ENCODE measurements at regions not wholly inside any gene's neighbourhood (a gene's known extent, or its start where the extent isn't known, plus 50 kb on each side); places are given as distances from the start of the nearest gene placed in this dataset.
"Not testable (repeated sequence)": the region's sequence is repeated elsewhere in the genome, so short reads cannot be mapped to it uniquely, and the experiment has no call there.

DNA sequence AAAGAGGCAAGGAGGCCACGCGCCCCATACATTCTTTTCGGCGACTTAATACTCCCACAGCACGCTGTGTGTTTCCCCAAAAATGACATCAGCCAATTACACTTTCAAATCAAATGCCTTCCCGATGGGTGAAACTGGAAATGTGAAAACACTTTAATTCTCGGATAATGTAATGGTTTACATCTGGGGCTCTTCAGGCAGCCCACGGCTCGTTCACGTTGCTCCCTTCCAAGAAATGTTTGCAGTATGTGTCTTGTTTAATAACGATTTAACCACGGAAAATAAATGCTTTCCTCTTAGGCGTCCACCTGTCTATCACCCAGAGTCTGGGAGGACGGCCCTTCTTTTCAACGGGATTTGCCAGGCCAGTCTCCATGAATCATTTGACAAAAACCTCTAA, 272.5 kb downstream of the SHOX start:
- H3K4me1 ChIP-seq: no peaks in the 10 kb centered on the region
- H3K27me3 ChIP-seq (ENCODE audit: low read depth): no peaks in the 10 kb centered on the region
- DNase-seq (no peak), ATAC-seq (no peak)
- H3K9me3 ChIP-seq: no peaks in the 10 kb centered on the region
- H3K4me3 ChIP-seq: no peak overlapping the region
- intact Hi-C loops (cut with DNase I): no loop called here
- H3K27ac ChIP-seq: no peak overlapping the region
- TF ChIP-seq, protein P1, sequence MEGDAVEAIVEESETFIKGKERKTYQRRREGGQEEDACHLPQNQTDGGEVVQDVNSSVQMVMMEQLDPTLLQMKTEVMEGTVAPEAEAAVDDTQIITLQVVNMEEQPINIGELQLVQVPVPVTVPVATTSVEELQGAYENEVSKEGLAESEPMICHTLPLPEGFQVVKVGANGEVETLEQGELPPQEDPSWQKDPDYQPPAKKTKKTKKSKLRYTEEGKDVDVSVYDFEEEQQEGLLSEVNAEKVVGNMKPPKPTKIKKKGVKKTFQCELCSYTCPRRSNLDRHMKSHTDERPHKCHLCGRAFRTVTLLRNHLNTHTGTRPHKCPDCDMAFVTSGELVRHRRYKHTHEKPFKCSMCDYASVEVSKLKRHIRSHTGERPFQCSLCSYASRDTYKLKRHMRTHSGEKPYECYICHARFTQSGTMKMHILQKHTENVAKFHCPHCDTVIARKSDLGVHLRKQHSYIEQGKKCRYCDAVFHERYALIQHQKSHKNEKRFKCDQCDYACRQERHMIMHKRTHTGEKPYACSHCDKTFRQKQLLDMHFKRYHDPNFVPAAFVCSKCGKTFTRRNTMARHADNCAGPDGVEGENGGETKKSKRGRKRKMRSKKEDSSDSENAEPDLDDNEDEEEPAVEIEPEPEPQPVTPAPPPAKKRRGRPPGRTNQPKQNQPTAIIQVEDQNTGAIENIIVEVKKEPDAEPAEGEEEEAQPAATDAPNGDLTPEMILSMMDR (IDR thresholded peaks at IDR 0.05): no peak
- no peaks in the 10 kb centered on the region for H3K36me3 ChIP-seq

DNA sequence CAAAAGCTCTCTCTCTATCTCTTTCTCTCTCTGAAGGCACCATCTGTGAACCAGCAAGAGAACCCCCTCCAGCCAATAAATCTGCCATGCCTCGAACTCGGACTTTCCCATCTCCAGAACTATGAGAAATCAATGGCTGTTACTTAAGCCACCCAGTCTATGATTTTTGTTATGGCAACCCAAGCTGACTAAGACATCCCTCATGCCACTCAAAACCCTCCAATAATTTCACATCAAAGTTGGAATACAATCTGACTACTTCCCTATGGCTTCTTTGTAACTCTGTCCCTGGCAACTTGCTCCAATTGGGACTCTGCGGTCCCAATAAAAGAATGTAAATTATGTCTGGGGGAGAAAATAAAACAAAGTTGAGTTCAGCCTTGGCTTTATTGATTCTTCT, 265.7 kb downstream of the SHOX start:
- Histone ChIP-seq H3K4me3 (no peak overlapping the region), H3K9me3 (no peaks in the 10 kb centered on the region), H3K27ac (no peak overlapping the region), H3K36me3 (no peaks in the 10 kb centered on the region), H3K27me3 (ENCODE audit: low read depth) (no peaks in the 10 kb centered on the region), H3K4me1 (no peaks in the 10 kb centered on the region)
- ATAC-seq (no peak), DNase-seq (no peak)
- TF ChIP-seq, protein P1 (IDR thresholded peaks at IDR 0.05): no peak
- intact Hi-C loops (cut with DNase I): no loop called here

DNA sequence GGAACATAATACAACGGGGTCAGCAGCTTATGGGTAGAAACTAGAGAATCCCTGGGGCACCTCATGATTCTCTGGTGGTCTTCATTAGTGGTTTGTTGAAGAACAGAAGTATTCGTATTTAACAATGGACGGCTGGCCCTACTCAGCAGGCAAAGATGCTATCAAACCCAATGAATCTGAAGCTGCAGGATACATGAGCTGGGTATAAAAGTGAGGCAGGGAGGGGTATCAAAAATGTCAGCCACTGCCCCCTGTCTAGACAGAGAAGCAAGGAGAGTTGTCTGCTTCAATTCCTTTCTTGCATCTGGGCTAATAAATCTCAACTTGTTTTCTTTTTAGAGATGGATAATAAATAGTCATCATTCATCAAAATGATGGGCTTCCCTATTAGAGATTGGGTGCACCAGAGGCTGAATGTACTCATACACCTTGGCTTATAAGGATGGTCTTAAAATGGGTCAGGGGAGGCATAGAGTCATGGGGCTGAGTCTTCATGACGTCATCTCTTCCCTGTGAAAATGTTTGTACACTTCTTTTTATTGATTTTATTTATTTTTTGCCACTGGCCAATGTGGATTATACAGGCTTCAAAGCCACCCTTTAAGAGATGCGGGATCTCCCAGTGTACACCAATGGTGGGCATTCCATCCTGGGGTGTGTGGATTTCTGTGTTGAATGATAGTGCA, 259.5 kb downstream of the SHOX start:
- Histone ChIP-seq H3K4me3 (no peak overlapping the region), H3K36me3 (no peaks in the 10 kb centered on the region), H3K4me1 (no peaks in the 10 kb centered on the region), H3K27me3 (ENCODE audit: low read depth) (no peaks in the 10 kb centered on the region), H3K9me3 (peaks cover 11% of the 10 kb centered on the region), H3K27ac (no peak overlapping the region)
- DNase-seq: no peak
- TF ChIP-seq, protein P1 (IDR thresholded peaks at IDR 0.05): no peak
- ATAC-seq: no peak
- intact Hi-C loops (cut with DNase I): no loop called here

DNA sequence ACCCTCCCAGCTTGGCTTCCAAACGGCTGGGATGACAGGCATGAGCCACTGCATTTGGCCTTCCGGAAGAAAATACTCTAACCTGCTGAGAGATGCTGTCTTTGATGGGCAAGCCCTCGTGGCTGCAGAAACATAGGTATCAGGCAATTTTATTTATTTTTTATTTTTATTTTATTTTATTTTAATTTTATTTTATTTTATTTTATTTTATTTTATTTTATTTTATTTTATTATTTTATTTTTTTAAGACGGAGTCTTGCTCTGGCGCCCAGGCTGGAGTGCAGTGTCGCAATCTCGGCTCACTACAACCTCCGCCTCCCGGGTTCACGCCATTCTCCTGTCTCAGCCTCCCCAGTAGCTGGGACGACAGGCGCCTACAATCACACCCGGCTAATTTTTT, 257.1 kb downstream of the SHOX start:
- DNase-seq; H3K4me3 ChIP-seq; intact Hi-C loops (cut with DNase I); H3K36me3 ChIP-seq; H3K27ac ChIP-seq; H3K27me3 ChIP-seq (ENCODE audit: low read depth); ATAC-seq; H3K4me1 ChIP-seq: not testable (repeated sequence)
- H3K9me3 ChIP-seq: peaks cover 11% of the 10 kb centered on the region

DNA sequence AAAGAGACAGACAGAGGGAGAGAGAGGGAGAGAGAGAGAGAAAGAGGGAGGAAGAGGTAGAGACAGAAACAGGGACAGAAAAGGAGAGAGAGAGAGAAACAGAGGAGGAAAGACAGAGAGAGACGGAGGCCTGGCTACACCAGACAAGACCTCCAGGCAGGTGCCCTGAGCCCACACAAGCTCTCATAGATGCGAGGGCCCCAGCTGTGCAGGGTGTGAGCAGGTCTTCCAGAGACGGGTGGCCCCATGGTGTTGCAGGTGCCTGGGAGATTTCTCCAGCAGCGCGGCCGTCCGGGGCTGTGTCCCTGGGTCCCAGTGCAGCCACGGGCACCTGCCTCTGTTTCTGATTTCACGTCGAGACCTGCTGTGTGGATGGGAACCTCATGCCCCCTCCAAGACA, 253.0 kb downstream of the SHOX start:
- no peaks in the 10 kb centered on the region for H3K27me3 ChIP-seq (ENCODE audit: low read depth)
- no peak overlapping the region for H3K4me3 ChIP-seq
- TF ChIP-seq, protein P1 (IDR thresholded peaks at IDR 0.05): no peak
- no peaks in the 10 kb centered on the region for H3K4me1 ChIP-seq
- no peak for DNase-seq
- H3K36me3 ChIP-seq: no peaks in the 10 kb centered on the region
- ATAC-seq: no peak
- no peak overlapping the region for H3K27ac ChIP-seq
- no peaks in the 10 kb centered on the region for H3K9me3 ChIP-seq
- intact Hi-C loops (cut with DNase I): no loop called here

DNA sequence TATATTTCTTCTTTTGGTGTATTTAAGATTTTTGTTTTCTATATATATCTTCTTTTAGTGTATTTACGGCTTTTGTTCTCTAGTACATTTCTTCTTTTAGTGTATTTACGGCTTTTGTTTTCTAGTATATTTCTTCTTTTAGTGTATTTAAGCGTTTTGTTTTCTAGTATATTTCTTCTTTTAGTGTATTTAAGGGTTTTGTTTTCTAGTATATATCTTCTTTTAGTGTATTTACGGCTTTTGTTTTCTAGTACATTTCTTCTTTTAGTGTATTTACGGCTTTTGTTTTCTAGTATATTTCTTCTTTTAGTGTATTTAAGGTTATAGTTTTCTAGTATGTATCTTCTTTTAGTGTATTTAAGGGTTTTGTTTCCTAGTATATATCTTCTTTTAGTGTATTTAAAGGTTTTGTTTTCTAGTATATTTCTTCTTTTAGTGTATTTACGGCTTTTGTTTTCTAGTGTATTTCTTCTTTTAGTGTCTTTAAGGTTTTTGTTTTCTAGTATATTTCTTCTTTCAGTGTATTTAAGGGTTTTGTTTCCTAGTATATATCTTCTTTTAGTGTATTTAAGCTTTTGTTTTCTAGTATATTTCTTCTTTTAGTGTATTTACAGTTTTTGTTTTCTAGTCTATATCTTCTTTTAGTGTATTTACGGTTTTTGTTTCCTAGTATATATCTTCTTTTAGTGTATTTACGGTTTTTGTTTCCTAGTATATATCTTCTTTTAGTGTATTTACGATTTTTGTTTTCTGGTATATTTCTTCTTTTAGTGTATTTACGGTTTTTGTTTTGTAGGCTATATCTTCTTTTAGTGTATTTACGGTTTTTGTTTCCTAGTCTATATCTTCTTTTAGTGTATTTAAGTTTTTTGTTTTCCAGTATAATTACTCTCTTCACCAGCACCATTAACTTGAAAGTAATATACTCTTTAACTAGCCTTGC, 249.4 kb downstream of the SHOX start:
- H3K4me1 ChIP-seq; H3K27me3 ChIP-seq (ENCODE audit: low read depth); H3K36me3 ChIP-seq; H3K27ac ChIP-seq; intact Hi-C loops (cut with DNase I); H3K4me3 ChIP-seq; H3K9me3 ChIP-seq; DNase-seq; ATAC-seq: not testable (repeated sequence)
